Keratinocyte (primary cell): ENCODE measurements at regions not wholly inside any gene's neighbourhood (a gene's known extent, or its start where the extent isn't known, plus 50 kb on each side); places are given as distances from the start of the nearest gene placed in this dataset.

Experiments used
- DNase-seq: peaks from one replicate; pipeline ENCODE4 v3.0.0-alpha.2; 2011; ENCODE audit warnings: low read depth, missing footprints, low spot score
- FAIRE-seq: peaks from 2 replicates; lab custom pipeline; 2011; peaks lifted over from hg19 to GRCh38; lab: Jason Lieb, UNC
- H2AFZ ChIP-seq: 2 replicates; pipeline ENCODE4 v1.6.0; 2012; ENCODE audit warnings: low read length, control low read depth, inconsistent platforms; ENCODE audit not compliant: control insufficient read depth
- H3K27ac ChIP-seq: 2 replicates; pipeline ENCODE4 v1.5.1; 2011; ENCODE audit warnings: low read length; ENCODE audit not compliant: control insufficient read depth, insufficient read depth
- H3K27me3 ChIP-seq: 3 replicates; pipeline ENCODE4 v1.6.0; 2011; ENCODE audit warnings: low read length; ENCODE audit not compliant: control insufficient read depth, insufficient read depth; ENCODE audit errors: extremely low read depth
- H3K36me3 ChIP-seq, 2 experiments: 2 replicates in 1 of 2; 3 replicates in 1 of 2; pipeline ENCODE4 v1.5.1; 2011; ENCODE audit warnings: low read length in 2 of 2, mild to moderate bottlenecking in 1 of 2; ENCODE audit not compliant: control insufficient read depth in 2 of 2, insufficient read depth in 2 of 2; ENCODE audit errors: extremely low read depth in 1 of 2
- H3K4me1 ChIP-seq: 3 replicates; pipeline ENCODE4 v1.5.1; 2011; ENCODE audit warnings: low read length; ENCODE audit not compliant: control insufficient read depth, insufficient read depth; ENCODE audit errors: extremely low read depth
- H3K4me2 ChIP-seq: 3 replicates; pipeline ENCODE4 v1.6.0; 2011; ENCODE audit warnings: low read depth, low read length; ENCODE audit not compliant: control insufficient read depth, insufficient read depth; ENCODE audit errors: extremely low read depth
- H3K4me3 ChIP-seq, 3 experiments: fragments of 200-600 bp in 1 of 3; sonication (generic) in 1 of 3; 2 replicates in 2 of 3; 3 replicates in 1 of 3; pipeline ENCODE4 v1.5.1; 2011 to 2016; ENCODE audit warnings: low read length in 3 of 3, mild to moderate bottlenecking in 3 of 3, control low read depth in 2 of 3, inconsistent platforms in 1 of 3, low read depth in 1 of 3, mixed read lengths in 1 of 3, mixed run types in 1 of 3, moderate library complexity in 1 of 3; ENCODE audit not compliant: control insufficient read depth in 2 of 3, insufficient read depth in 2 of 3; ENCODE audit errors: extremely low read depth in 1 of 3
- H3K79me2 ChIP-seq: 2 replicates; pipeline ENCODE4 v1.6.0; 2012; ENCODE audit warnings: low read length; ENCODE audit not compliant: control insufficient read depth, insufficient read depth
- H3K9ac ChIP-seq: 3 replicates; pipeline ENCODE4 v1.6.0; 2011; ENCODE audit warnings: low read length; ENCODE audit not compliant: control insufficient read depth, insufficient read depth; ENCODE audit errors: extremely low read depth
- H3K9me1 ChIP-seq: 3 replicates; pipeline ENCODE4 v1.6.0; 2011; ENCODE audit warnings: low read length; ENCODE audit not compliant: control insufficient read depth, insufficient read depth; ENCODE audit errors: extremely low read depth
- H3K9me3 ChIP-seq: 2 replicates; pipeline ENCODE4 v1.5.1; 2012; ENCODE audit warnings: low read depth, low read length; ENCODE audit not compliant: control insufficient read depth
- H4K20me1 ChIP-seq: 3 replicates; pipeline ENCODE4 v1.6.0; 2011; ENCODE audit warnings: low read length; ENCODE audit not compliant: control insufficient read depth, insufficient read depth; ENCODE audit errors: extremely low read depth
- CTCF ChIP-seq, 3 experiments: IDR thresholded peaks in 1 of 3; conservative IDR thresholded peaks in 1 of 3; optimal IDR thresholded peaks in 1 of 3; 2 replicates in 2 of 3; 3 replicates in 1 of 3; pipeline versions ENCODE3 to v1.5.1; 2011; ENCODE audit warnings: low read length in 3 of 3, mild to moderate bottlenecking in 3 of 3, moderate library complexity in 2 of 3, control low read depth in 1 of 3, inconsistent platforms in 1 of 3; ENCODE audit not compliant: insufficient read depth in 2 of 3; ENCODE audit errors: extremely low read depth in 1 of 3
- EZH2 ChIP-seq: IDR thresholded peaks from one replicate; pipeline ENCODE4 v1.6.1; 2012; ENCODE audit warnings: inconsistent platforms, mild to moderate bottlenecking, low read length, moderate library complexity
- dilution Hi-C: fragments of 300-500 bp; cut with MboI; formaldehyde crosslinking; loops from one replicate; pipeline ENCODE4 v1.7.0; 2020; ENCODE audit warnings: low sequenced_read_pairs; ENCODE audit not compliant: extremely low pct_ligation_motif_present

GRCh38 chr12:93011100-93011499, 82.0 kb upstream of the EEA1 start:
- H2AFZ ChIP-seq, result no peak overlapping the region
- H3K9me1 ChIP-seq, result no peaks in the 10 kb centered on the region
- H3K4me1 ChIP-seq, result peaks cover 6% of the 10 kb centered on the region
- no peaks in the 10 kb centered on the region for H4K20me1 ChIP-seq
- TF ChIP-seq EZH2, result no peak
- no peak for TF ChIP-seq CTCF (optimal IDR thresholded peaks at IDR 0.05 in 1 of 3, IDR thresholded peaks at IDR 0.05 in 1 of 3, conservative IDR thresholded peaks at IDR 0.05 in 1 of 3; ENCODE audit: extremely low read depth in 1 of 3, insufficient read depth in 2 of 3, low read length in 3 of 3)
- H3K36me3 ChIP-seq, result no peaks in the 10 kb centered on the region
- no peak overlapping the region for H3K4me2 ChIP-seq
- H3K27ac ChIP-seq, result no peak overlapping the region
- H3K27me3 ChIP-seq, result no peaks in the 10 kb centered on the region
- dilution Hi-C loops, result no loop called here
- no peak overlapping the region for H3K4me3 ChIP-seq
- no peaks in the 10 kb centered on the region for H3K79me2 ChIP-seq
- FAIRE-seq (no peak), DNase-seq (no peak)
- H3K9ac ChIP-seq, result no peak overlapping the region
- H3K9me3 ChIP-seq, result no peaks in the 10 kb centered on the region

GRCh38 chr12:93015871-93016751, 87.0 kb upstream of the EEA1 start:
- Histone ChIP-seq H4K20me1 (no peaks in the 10 kb centered on the region), H3K27ac (no peak overlapping the region), H3K9me3 (no peaks in the 10 kb centered on the region), H3K36me3 (no peaks in the 10 kb centered on the region), H3K4me3 (no peak overlapping the region), H3K4me1 (peaks cover 9% of the 10 kb centered on the region), H3K79me2 (no peaks in the 10 kb centered on the region), H3K27me3 (no peaks in the 10 kb centered on the region), H3K4me2 (peak overlapping the region; percentile 2), H2AFZ (peak overlapping the region; percentile 33), H3K9ac (no peak overlapping the region), H3K9me1 (no peaks in the 10 kb centered on the region)
- FAIRE-seq (no peak), DNase-seq (no peak)
- no peak for TF ChIP-seq EZH2
- TF ChIP-seq CTCF (optimal IDR thresholded peaks at IDR 0.05 in 1 of 3, IDR thresholded peaks at IDR 0.05 in 1 of 3, conservative IDR thresholded peaks at IDR 0.05 in 1 of 3; ENCODE audit: extremely low read depth in 1 of 3, insufficient read depth in 2 of 3, low read length in 3 of 3), result no peak
- dilution Hi-C loops, result no loop called here
